Liver (tissue), 8 donors: ENCODE measurements at regions not wholly inside any gene's neighbourhood (a gene's known extent, or its start where the extent isn't known, plus 50 kb on each side); places are given as distances from the start of the nearest gene placed in this dataset.

Experiments
- DNase-seq: peaks from one replicate; pipeline ENCODE4 v3.0.0-alpha.2; 2017; ENCODE audit warnings: low spot score
- H3K27ac ChIP-seq, 2 donors: one replicate each; pipeline ENCODE4 v1.7.0; 2013; ENCODE audit warnings: inconsistent platforms in 2 of 2, low read length in 2 of 2, control low read depth in 1 of 2, low read depth in 1 of 2, mild to moderate bottlenecking in 1 of 2
- H3K27me3 ChIP-seq, 4 donors: one replicate each; pipeline versions ENCODE4 v1.6.1 to v1.7.0; 2013; ENCODE audit warnings: low read length in 3 of 4, inconsistent platforms in 1 of 4, mild to moderate bottlenecking in 1 of 4, moderate library complexity in 1 of 4; ENCODE audit not compliant: control insufficient read depth in 4 of 4, insufficient read depth in 4 of 4
- H3K36me3 ChIP-seq, 4 donors: one replicate each; pipeline versions ENCODE4 v1.6.1 to v1.7.0; 2013; ENCODE audit warnings: low read length in 3 of 4, mild to moderate bottlenecking in 3 of 4, low read depth in 1 of 4, moderate library complexity in 1 of 4; ENCODE audit not compliant: control insufficient read depth in 4 of 4, insufficient read depth in 3 of 4
- H3K4me1 ChIP-seq, 4 donors: one replicate each; pipeline versions ENCODE4 v1.6.1 to v1.7.0; 2013; ENCODE audit warnings: low read length in 3 of 4, mild to moderate bottlenecking in 3 of 4, moderate library complexity in 1 of 4; ENCODE audit not compliant: control insufficient read depth in 4 of 4, insufficient read depth in 4 of 4
- H3K4me3 ChIP-seq, 3 donors: one replicate each; pipeline versions ENCODE4 v1.6.1 to v1.7.0; 2013; ENCODE audit warnings: low read length in 3 of 3, control low read depth in 1 of 3, low read depth in 1 of 3, mild to moderate bottlenecking in 1 of 3
- H3K9ac ChIP-seq, 2 donors: one replicate each; pipeline ENCODE4 v1.7.0; 2013; ENCODE audit warnings: low read length in 2 of 2, mild to moderate bottlenecking in 2 of 2, moderate library complexity in 2 of 2, control low read depth in 1 of 2, low read depth in 1 of 2
- H3K9me3 ChIP-seq, 4 donors: one replicate each; pipeline versions ENCODE4 v1.6.1 to v1.7.0; 2013; ENCODE audit warnings: low read length in 3 of 4; ENCODE audit not compliant: control insufficient read depth in 4 of 4
- ATF3 ChIP-seq: IDR thresholded peaks from 2 replicates; pipeline ENCODE4 v1.6.1; 2016; ENCODE audit warnings: antibody characterized with exemption
- CTCF ChIP-seq: fragments of 150-350 bp; IDR thresholded peaks from 2 replicates; pipeline ENCODE4 v1.5.1; 2017; ENCODE audit warnings: improper control_type of control experiment, low read depth, low read length; ENCODE audit not compliant: missing input control
- EGR1 ChIP-seq, 2 donors: IDR thresholded peaks; 2 replicates each; pipeline ENCODE4 v1.6.1; 2016 to 2018; ENCODE audit warnings: antibody characterized with exemption in 2 of 2, low read depth in 2 of 2
- FOXA1 ChIP-seq: IDR thresholded peaks from 2 replicates; pipeline ENCODE4 v1.6.1; 2016; ENCODE audit warnings: antibody characterized with exemption
- FOXA2 ChIP-seq: IDR thresholded peaks from 2 replicates; pipeline ENCODE4 v1.6.1; 2016; ENCODE audit warnings: antibody characterized with exemption
- GABPA ChIP-seq, 2 donors: IDR thresholded peaks in 1 of 2; conservative IDR thresholded peaks in 1 of 2; 2 replicates each; pipeline ENCODE4 v1.6.1; 2016; ENCODE audit warnings: antibody characterized with exemption in 2 of 2, mild to moderate bottlenecking in 1 of 2, moderate library complexity in 1 of 2
- HNF4A ChIP-seq, 2 donors: conservative IDR thresholded peaks; 2 replicates each; pipeline ENCODE4 v1.6.1; 2016; ENCODE audit warnings: antibody characterized with exemption in 2 of 2, mild to moderate bottlenecking in 2 of 2
- HNF4G ChIP-seq: IDR thresholded peaks from 2 replicates; pipeline ENCODE4 v1.6.1; 2016; ENCODE audit warnings: antibody characterized with exemption
- JUND ChIP-seq, 2 donors: IDR thresholded peaks; 2 replicates each; pipeline ENCODE4 v1.6.1; 2016; ENCODE audit warnings: antibody characterized with exemption in 2 of 2
- MAX ChIP-seq: IDR thresholded peaks from 2 replicates; pipeline ENCODE4 v1.6.1; 2016; ENCODE audit warnings: antibody characterized with exemption
- NR2F2 ChIP-seq: IDR thresholded peaks from 2 replicates; pipeline ENCODE4 v1.6.1; 2016; ENCODE audit warnings: antibody characterized with exemption
- RAD21 ChIP-seq, 2 donors: IDR thresholded peaks; 2 replicates each; pipeline ENCODE4 v1.6.1; 2016; ENCODE audit warnings: antibody characterized with exemption in 2 of 2, mild to moderate bottlenecking in 2 of 2
- REST ChIP-seq: IDR thresholded peaks from 2 replicates; pipeline ENCODE4 v1.6.1; 2016; ENCODE audit warnings: antibody characterized with exemption, mild to moderate bottlenecking
- RXRA ChIP-seq, 2 donors: IDR thresholded peaks; 2 replicates each; pipeline ENCODE4 v1.6.1; 2017 to 2018; ENCODE audit warnings: antibody characterized with exemption in 2 of 2, mild to moderate bottlenecking in 1 of 2
- SP1 ChIP-seq: IDR thresholded peaks from 2 replicates; pipeline ENCODE4 v1.6.1; 2018; ENCODE audit warnings: antibody characterized with exemption, mild to moderate bottlenecking
- TAF1 ChIP-seq: conservative IDR thresholded peaks from 2 replicates; pipeline ENCODE4 v1.6.1; 2016; ENCODE audit warnings: antibody characterized with exemption, mild to moderate bottlenecking
- YY1 ChIP-seq: IDR thresholded peaks from 2 replicates; pipeline ENCODE4 v1.6.1; 2016; ENCODE audit warnings: antibody characterized with exemption, mild to moderate bottlenecking
- ZBTB33 ChIP-seq: IDR thresholded peaks from 2 replicates; pipeline ENCODE4 v1.6.1; 2016; ENCODE audit warnings: antibody characterized with exemption
- WGBS: extraction: QIAGEN DNeasy Blood & Tissue Kit; methylation state at CpG from one replicate; pipeline ENCODE4 v1.1.7; 2013; 5-methylcytosine and 5-hydroxymethylcytosine counted together
- donor health status: healthy.
- donor health status: healthy.
- donor health status: healthy.
- donor health status: healthy.
- donor health status: healthy.

GRCh38 chr10:131435760-131436457 lies 124.4 kb upstream of the TCERG1L start:
- WGBS, result 85% methylated on average over 18 of the region's 18 CpGs

More at GRCh38 chr10:131435760-131436457, 124.4 kb upstream of the TCERG1L start:
- Histone ChIP-seq H3K36me3 (no peaks in the 10 kb centered on the region), H3K9me3 (no peaks in the 10 kb centered on the region), H3K4me3 (no peak overlapping the region), H3K9ac (no peak overlapping the region), H3K27me3 (no peaks in the 10 kb centered on the region), H3K27ac (no peak overlapping the region), H3K4me1 (no peaks in the 10 kb centered on the region)
- TF ChIP-seq CTCF (no peak), YY1 (no peak), TAF1 (no peak), ATF3 (no peak), RAD21 (IDR thresholded peaks at IDR 0.05) (no peak), HNF4G (no peak), HNF4A (conservative IDR thresholded peaks at IDR 0.05) (no peak), FOXA1 (no peak), ZBTB33 (no peak), EGR1 (IDR thresholded peaks at IDR 0.05; ENCODE audit: low read depth in 2 of 2) (no peak), JUND (IDR thresholded peaks at IDR 0.05) (no peak), MAX (no peak), RXRA (IDR thresholded peaks at IDR 0.05) (no peak), FOXA2 (no peak), REST (no peak), NR2F2 (no peak), GABPA (IDR thresholded peaks at IDR 0.05 in 1 of 2, conservative IDR thresholded peaks at IDR 0.05 in 1 of 2) (no peak), SP1 (no peak)
- DNase-seq, result no peak
